DMS53 treated with DMSO at 0.1 percent for 48 hours (cell line): ENCODE measurements at regions not wholly inside any gene's neighbourhood (a gene's known extent, or its start where the extent isn't known, plus 50 kb on each side); places are given as distances from the start of the nearest gene placed in this dataset.
A peak's percentile ranks its signal among the peaks of the same experiment; 100 is the strongest.
"Not testable (repeated sequence)": the region's sequence is repeated elsewhere in the genome, so short reads cannot be mapped to it uniquely, and the experiment has no call there.

Experiments used
- DNase-seq: peaks from one replicate; lab custom pipeline; 2025; ENCODE audit not compliant: unreplicated experiment; lab: John Stamatoyannopoulos, UW

GRCh38 chr1:102821707-102822106 is 286.6 kb downstream of the COL11A1 start:
- no peak for DNase-seq

- DNase-seq, result no peak
These were observed 307.9 kb downstream of the COL11A1 start for GRCh38 chr1:102800406-102800805.

- peak; percentile 61 for DNase-seq
These were observed 308.8 kb downstream of the COL11A1 start for GRCh38 chr1:102799496-102799895.

GRCh38 chr1:102798718-102799117 is 309.6 kb downstream of the COL11A1 start:
- DNase-seq, result no peak

- no peak for DNase-seq
These were observed 311.9 kb downstream of the COL11A1 start for GRCh38 chr1:102796429-102796828.

GRCh38 chr1:102790997-102791396 is 317.3 kb downstream of the COL11A1 start:
- DNase-seq, result peak; percentile 28

GRCh38 chr1:102789951-102790350 is 318.4 kb downstream of the COL11A1 start:
- not testable (repeated sequence) for DNase-seq

- DNase-seq, result no peak
These were observed 324.8 kb downstream of the COL11A1 start for GRCh38 chr1:102783487-102783886.

- no peak for DNase-seq
These were observed 326.2 kb downstream of the COL11A1 start for GRCh38 chr1:102782144-102782543.

- DNase-seq, result peak; percentile 29
These were observed 332.3 kb downstream of the COL11A1 start for GRCh38 chr1:102776071-102776470.

- DNase-seq, result no peak
These were observed 335.5 kb downstream of the COL11A1 start for GRCh38 chr1:102772831-102773230.

GRCh38 chr1:102758418-102758817 is 349.9 kb downstream of the COL11A1 start:
- DNase-seq, result no peak

GRCh38 chr1:102757363-102757762 is 351.0 kb downstream of the COL11A1 start:
- no peak for DNase-seq

GRCh38 chr1:102751111-102751510 is 357.2 kb downstream of the COL11A1 start:
- no peak for DNase-seq

- DNase-seq, result no peak
These were observed 365.9 kb downstream of the COL11A1 start for GRCh38 chr1:102742426-102742825.

- no peak for DNase-seq
These were observed 374.7 kb downstream of the COL11A1 start for GRCh38 chr1:102733491-102734236.

- DNase-seq, result no peak
These were observed 375.4 kb downstream of the COL11A1 start for GRCh38 chr1:102732927-102733326.

GRCh38 chr1:102726417-102726816 is 381.9 kb downstream of the COL11A1 start:
- DNase-seq, result no peak

GRCh38 chr1:102724741-102725140 is 383.6 kb downstream of the COL11A1 start:
- no peak for DNase-seq

GRCh38 chr1:102715150-102715549 is 393.2 kb downstream of the COL11A1 start:
- DNase-seq, result no peak

- DNase-seq, result no peak
These were observed 408.8 kb downstream of the COL11A1 start for GRCh38 chr1:102699524-102699923.

- DNase-seq, result no peak
These were observed 415.0 kb downstream of the COL11A1 start for GRCh38 chr1:102693345-102693744.

- no peak for DNase-seq
These were observed 416.7 kb downstream of the COL11A1 start for GRCh38 chr1:102691592-102692090.
